Stimulated activated CD8-positive, alpha-beta memory T cell treated with anti-CD3 and anti-CD28 coated beads, Interleukin-15, amount 100 ng/mL, for 24 hours (primary cell): ENCODE measurements at regions not wholly inside any gene's neighbourhood (a gene's known extent, or its start where the extent isn't known, plus 50 kb on each side); places are given as distances from the start of the nearest gene placed in this dataset.
"Not testable (repeated sequence)": the region's sequence is repeated elsewhere in the genome, so short reads cannot be mapped to it uniquely, and the experiment has no call there.

Experiments used
- DNase-seq: peaks from one replicate; pipeline ENCODE4 v3.0.0-alpha.2; 2020; ENCODE audit warnings: low read depth

GRCh38 chr10:81444242-81444929 lies 430.6 kb upstream of the NRG3 start:
- DNase-seq = no peak

DNA sequence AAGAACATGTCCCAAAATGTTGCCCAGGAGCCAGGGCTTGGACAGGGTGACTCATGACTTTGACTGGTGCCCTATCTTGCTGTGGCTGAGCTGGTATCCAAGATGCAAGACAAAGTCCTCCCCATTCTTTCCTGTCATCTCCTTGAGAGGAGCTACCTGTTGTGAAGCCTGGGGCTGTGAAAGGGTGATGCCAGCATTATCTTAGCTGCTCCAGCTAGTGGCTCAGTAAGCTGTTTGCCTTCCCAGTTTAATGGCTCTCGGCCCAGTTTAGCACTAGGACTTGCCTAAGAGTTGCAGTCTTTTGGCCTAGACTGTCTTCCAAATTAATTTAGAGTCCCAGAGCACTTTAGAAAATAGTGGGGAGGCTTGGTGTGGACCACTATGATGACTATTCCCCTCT lies 424.3 kb upstream of the NRG3 start:
- no peak for DNase-seq

- DNase-seq = no peak
These were observed 402.0 kb upstream of the NRG3 start for GRCh38 chr10:81472927-81473470.

- no peak for DNase-seq
These were observed 401.2 kb upstream of the NRG3 start for GRCh38 chr10:81473755-81474154.

DNA sequence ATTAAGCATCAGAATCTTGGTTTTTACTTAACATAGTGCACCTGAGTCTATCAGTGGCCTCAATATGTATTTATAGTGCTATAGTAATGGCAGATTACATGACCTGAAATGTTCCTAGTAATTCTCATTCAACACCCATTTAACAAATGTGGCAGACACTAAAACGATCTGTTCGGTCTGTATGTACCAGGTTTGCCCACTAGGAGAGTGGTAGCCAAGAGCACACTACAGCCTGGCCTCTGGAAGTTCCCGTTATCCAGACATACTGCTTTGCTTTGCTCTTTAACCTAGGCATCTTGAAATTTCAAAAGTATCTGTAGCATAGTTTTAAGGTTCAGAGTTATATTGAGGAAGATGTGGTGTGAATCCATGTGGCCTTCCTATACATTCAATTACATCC lies 395.7 kb upstream of the NRG3 start:
- no peak for DNase-seq

GRCh38 chr10:81496626-81497025 lies 378.4 kb upstream of the NRG3 start:
- no peak for DNase-seq

- DNase-seq = no peak
These were observed 376.9 kb upstream of the NRG3 start for GRCh38 chr10:81498011-81498551.

- no peak for DNase-seq
These were observed 372.2 kb upstream of the NRG3 start for GRCh38 chr10:81502677-81503359.

- not testable (repeated sequence) for DNase-seq
These were observed 369.2 kb upstream of the NRG3 start for GRCh38 chr10:81505777-81506176.

DNA sequence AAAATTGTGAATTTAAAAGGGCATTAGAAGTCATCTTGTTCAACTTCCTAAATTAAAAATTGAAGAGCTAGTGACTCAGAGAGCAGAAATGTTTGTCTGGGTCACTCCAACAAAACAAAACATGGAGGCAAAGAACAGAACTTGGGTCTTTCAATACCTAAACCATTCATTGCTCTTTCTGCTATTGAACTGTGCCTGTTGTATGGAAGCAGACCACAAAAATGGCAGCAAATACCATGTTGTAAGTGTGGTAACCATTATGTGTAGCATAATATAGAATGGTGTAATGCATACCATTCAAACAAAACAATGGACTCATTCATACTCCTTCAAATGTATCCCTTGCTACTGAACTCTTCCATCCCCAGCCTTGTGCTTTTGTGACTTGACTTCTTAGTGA lies 360.2 kb upstream of the NRG3 start:
- DNase-seq = no peak

DNA sequence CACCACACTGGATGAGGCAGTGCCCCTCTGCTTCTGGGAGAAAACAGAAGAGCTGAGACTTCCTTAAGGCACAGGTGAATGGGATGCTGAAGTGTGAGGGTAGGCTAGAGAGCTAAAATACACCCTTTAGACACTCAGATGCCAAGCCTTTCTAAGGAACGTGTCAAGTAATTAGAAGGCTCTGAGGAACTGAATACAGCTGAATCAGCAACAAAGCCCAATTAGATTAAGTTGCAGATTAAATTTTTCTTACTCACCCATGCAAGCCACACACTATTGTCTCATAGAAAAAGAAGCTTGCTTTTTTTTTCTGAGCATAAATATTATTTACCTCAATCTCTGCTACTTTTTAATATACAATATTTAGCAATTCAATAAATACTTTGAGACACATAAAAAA lies 354.3 kb upstream of the NRG3 start:
- DNase-seq = no peak

- no peak for DNase-seq
These were observed 350.5 kb upstream of the NRG3 start for GRCh38 chr10:81524467-81524866.

DNA sequence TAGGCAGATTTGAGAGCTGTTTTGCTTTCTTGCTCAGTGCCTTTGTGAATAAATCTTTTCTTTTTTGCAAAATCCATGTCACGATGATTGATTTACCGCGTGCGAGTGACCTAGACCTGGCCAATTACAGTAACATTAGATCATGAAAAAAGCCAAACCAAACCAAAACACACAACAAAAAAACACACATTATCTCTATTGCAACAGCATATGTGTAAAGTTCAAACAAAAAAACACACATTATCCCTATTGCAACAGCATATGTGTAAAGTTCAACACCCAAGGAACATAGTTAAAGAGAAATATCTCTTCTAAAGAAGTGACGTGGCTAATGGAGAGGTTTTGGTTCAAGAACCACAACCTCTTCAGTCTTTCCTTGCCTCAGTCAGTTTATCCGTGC lies 342.6 kb upstream of the NRG3 start:
- no peak for DNase-seq

DNA sequence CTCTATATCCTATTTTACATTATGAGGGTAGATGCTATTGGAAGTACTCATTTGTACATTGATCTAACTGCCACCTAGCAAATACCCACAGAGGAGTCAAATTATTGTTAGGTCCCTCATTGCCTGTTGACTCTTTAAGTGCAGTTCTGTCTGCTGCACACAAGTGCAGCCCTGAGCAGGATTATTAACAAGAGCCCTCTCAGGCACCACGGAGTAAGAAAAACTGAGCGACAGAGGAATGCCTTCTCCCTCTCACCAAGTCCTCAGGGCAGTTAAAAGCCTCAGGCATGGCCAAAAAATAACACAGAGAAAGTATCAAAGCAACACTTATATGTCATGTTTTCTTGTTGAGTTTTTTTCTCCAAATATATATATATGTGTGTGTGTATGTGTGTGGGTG lies 340.0 kb upstream of the NRG3 start:
- no peak for DNase-seq

DNA sequence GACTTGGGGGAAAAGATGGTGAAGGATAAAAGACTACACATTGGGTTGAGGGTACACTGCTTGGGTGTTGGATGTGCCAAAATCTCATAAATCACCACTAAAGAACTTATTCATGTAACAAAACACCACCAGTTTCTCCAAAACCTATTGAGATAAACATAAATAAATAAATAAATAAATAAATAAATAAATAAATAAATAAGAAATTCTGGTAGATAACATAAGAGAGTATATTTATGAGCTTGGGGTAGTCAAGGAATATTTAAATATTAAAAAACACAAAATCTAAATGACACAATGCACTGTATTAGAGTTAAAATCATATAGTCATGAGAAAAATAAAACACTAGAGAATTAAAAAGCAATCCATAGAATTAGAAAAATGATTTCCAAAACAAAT lies 333.5 kb upstream of the NRG3 start:
- no peak for DNase-seq

- no peak for DNase-seq
These were observed 328.8 kb upstream of the NRG3 start for GRCh38 chr10:81546243-81546642.

GRCh38 chr10:81548160-81548559 lies 326.8 kb upstream of the NRG3 start:
- no peak for DNase-seq

DNA sequence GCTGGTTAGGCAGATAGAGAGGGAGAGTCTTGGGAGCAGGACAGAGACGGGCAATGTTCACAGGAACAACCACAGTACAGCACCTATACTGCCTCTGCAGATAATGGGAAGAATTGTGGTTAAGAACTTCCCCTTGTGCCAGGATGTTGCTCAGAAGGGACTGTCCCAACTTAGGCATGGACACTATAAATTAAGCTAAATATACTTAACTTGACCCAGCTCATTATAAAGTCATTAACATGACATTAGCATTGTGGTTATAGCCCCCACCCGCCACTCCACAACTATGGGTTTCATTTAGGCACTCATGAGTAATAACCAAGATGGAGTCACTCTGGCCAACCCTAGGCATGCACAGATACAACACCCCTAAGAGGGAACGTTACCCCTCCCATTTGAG lies 310.9 kb upstream of the NRG3 start:
- DNase-seq = no peak

DNA sequence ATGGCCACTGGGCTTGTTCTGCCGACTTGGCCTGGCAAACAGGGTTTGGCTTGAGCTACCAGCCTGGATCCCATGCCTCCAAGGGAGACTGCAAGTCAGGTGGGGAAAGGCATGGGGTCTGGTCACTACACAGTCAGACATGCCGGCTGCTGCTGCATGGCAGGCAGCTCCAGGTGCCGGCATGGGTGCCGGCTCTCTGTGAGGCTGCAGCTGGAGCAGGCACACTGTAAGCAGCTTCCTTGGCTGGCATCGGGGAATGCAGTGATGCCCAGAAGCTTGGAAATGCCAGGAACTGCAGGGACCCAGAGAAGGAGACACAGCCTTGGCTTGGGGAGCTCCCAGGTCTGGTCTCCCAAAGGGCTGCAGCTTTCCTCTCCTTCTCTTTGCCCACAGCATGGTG lies 305.5 kb upstream of the NRG3 start:
- no peak for DNase-seq

- no peak for DNase-seq
These were observed 304.6 kb upstream of the NRG3 start for GRCh38 chr10:81570349-81570748.

GRCh38 chr10:81570878-81571794 lies 303.9 kb upstream of the NRG3 start:
- DNase-seq = no peak

DNA sequence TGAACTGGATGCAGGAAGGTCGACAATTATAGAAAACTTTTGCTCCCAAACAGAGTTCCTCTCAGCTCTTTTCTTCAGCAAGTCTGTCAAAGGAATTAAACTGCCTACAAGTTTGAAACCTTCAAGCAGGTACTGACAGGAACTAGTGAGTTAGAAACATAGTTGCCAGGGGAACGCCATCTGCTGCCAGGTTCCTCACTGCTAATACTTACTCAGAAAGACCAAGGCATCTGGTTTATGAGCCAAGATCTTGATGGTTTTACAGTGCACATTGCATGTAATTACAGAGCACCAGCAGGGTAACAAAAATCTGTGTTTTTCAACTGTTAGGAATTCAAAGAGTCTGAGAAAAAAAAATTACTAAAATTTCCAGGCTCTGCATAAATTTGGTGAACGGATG lies 300.0 kb upstream of the NRG3 start:
- no peak for DNase-seq
